GM12878 (cell line): ENCODE measurements at regions not wholly inside any gene's neighbourhood (a gene's known extent, or its start where the extent isn't known, plus 50 kb on each side); places are given as distances from the start of the nearest gene placed in this dataset.

Experiments used
- ATAC-seq: fragments of 200-7000 bp; cut with Tn5 transposase; 3 replicates; pipeline ENCODE4 v1.9.1; 2020; ENCODE audit warnings: mild to moderate bottlenecking, moderate library complexity
- BruUV-seq: library from RNA; stranded (reverse); fragments of 400-500 nt; replicated peaks from 2 replicates; lab custom pipeline; 2021; lab: Mats Ljungman, UMichigan
- CTCF ChIA-PET: fragments of 300-600 bp; sonication (Branson Sonifier 250); formaldehyde crosslinking; extraction: SDS; loops from one replicate; lab custom pipeline; 2021; ENCODE audit warnings: inconsistent platforms; lab: Yijun Ruan, JAX
- POLR2A ChIA-PET: fragments of 350-600 bp; formaldehyde crosslinking; extraction: SDS; loops from one replicate; lab custom pipeline; 2021; ENCODE audit warnings: inconsistent platforms; lab: Charles Lee
- RAD21 ChIA-PET: fragments of 300-600 bp; sonication (Branson Sonifier 250); formaldehyde crosslinking; loops from one replicate; lab custom pipeline; 2023; ENCODE audit warnings: antibody characterized with exemption; ENCODE audit not compliant: unreplicated experiment; lab: Charles Lee
- SMC1A ChIA-PET: fragments of 300-600 bp; sonication (Branson Sonifier 250); formaldehyde crosslinking; loops from one replicate; lab custom pipeline; 2023; ENCODE audit not compliant: unreplicated experiment, uncharacterized antibody; lab: Charles Lee
- DNase-seq: peaks from one replicate; pipeline ENCODE4 v3.0.0-alpha.2; 2011; ENCODE audit warnings: low read depth, low spot score
- FAIRE-seq: peaks from 3 replicates; lab custom pipeline; 2011; peaks lifted over from hg19 to GRCh38; lab: Jason Lieb, UNC
- H2AFZ ChIP-seq: 2 replicates; pipeline ENCODE4 v1.6.0; 2011; ENCODE audit warnings: low read depth, low read length, control low read depth; ENCODE audit not compliant: control insufficient read depth
- H3K27ac ChIP-seq: 2 replicates; pipeline ENCODE4 v1.5.1; 2011; ENCODE audit warnings: control low read depth; ENCODE audit not compliant: control insufficient read depth, insufficient read depth
- H3K27me3 ChIP-seq, 2 experiments: replicated peaks in 1 of 2; 2 replicates each; pipeline versions ENCODE4 v1.6.0 to v1.6.1; 2011; ENCODE audit warnings: low read length in 1 of 2; ENCODE audit not compliant: control insufficient read depth in 2 of 2, insufficient read depth in 2 of 2
- H3K36me3 ChIP-seq, 2 experiments: 2 replicates each; pipeline ENCODE4 v1.5.1; 2011; ENCODE audit warnings: low read length in 1 of 2; ENCODE audit not compliant: control insufficient read depth in 2 of 2, insufficient read depth in 2 of 2
- H3K4me1 ChIP-seq: 2 replicates; pipeline ENCODE4 v1.6.1; 2011; ENCODE audit warnings: mild to moderate bottlenecking, low read length, moderate library complexity, mixed read lengths; ENCODE audit not compliant: control insufficient read depth, insufficient read depth
- H3K4me2 ChIP-seq: 2 replicates; pipeline ENCODE4 v1.6.0; 2011; ENCODE audit warnings: control low read depth; ENCODE audit not compliant: control insufficient read depth, insufficient read depth
- H3K4me3 ChIP-seq: fragments of 200-600 bp; sonication (generic); 2 replicates; pipeline ENCODE4 v1.5.1; 2016
- H3K79me2 ChIP-seq: 2 replicates; pipeline ENCODE4 v1.6.0; 2011; ENCODE audit warnings: low read length; ENCODE audit not compliant: control insufficient read depth, insufficient read depth
- H3K9ac ChIP-seq: 2 replicates; pipeline ENCODE4 v1.8.0; 2011; ENCODE audit warnings: low read length, control low read depth, mixed read lengths; ENCODE audit not compliant: control insufficient read depth, insufficient read depth
- H3K9me3 ChIP-seq: replicated peaks from 3 replicates; pipeline ENCODE4 v1.5.1; 2011; ENCODE audit warnings: mild to moderate bottlenecking, low read length; ENCODE audit not compliant: control insufficient read depth, insufficient read depth
- H4K20me1 ChIP-seq: 2 replicates; pipeline ENCODE4 v1.6.0; 2011; ENCODE audit not compliant: control insufficient read depth, insufficient read depth
- E2F4 ChIP-seq: IDR thresholded peaks from 2 replicates; pipeline ENCODE4 v1.6.1; 2012; ENCODE audit warnings: low read depth, low read length, improper control_type of control experiment
- HDAC2 ChIP-seq: fragments of 200-600 bp; sonication (generic); IDR thresholded peaks from 2 replicates; pipeline ENCODE4 v1.6.1; 2017
- NFIC ChIP-seq: IDR thresholded peaks from 2 replicates; pipeline ENCODE4 v1.6.1; 2012; ENCODE audit warnings: low read depth, mild to moderate bottlenecking, inconsistent platforms, low read length, moderate library complexity
- PML ChIP-seq: IDR thresholded peaks from 2 replicates; pipeline ENCODE4 v1.6.1; 2012; ENCODE audit warnings: low read length, inconsistent platforms
- RELB ChIP-seq: fragments of 450-650 bp; IDR thresholded peaks from 2 replicates; pipeline ENCODE4 v1.6.1; 2017; ENCODE audit warnings: low read depth, mild to moderate bottlenecking, moderate library complexity
- SKIL ChIP-seq: fragments of 450-650 bp; IDR thresholded peaks from 2 replicates; pipeline ENCODE4 v1.6.1; 2017; ENCODE audit warnings: mild to moderate bottlenecking, low read depth, inconsistent platforms; ENCODE audit not compliant: poor library complexity, severe bottlenecking
- TCF12 ChIP-seq: IDR thresholded peaks from 2 replicates; pipeline ENCODE4 v1.6.1; 2011; ENCODE audit warnings: low read depth, mild to moderate bottlenecking, low read length
- WRNIP1 ChIP-seq: IDR thresholded peaks from 2 replicates; pipeline ENCODE4 v1.6.1; 2011; ENCODE audit warnings: low read depth, low read length, improper control_type of control experiment, borderline replicate concordance
- ZBED1 ChIP-seq: IDR thresholded peaks from 2 replicates; pipeline ENCODE4 v1.6.1; 2016; ENCODE audit warnings: borderline replicate concordance
- WGBS: methylation state at CpG from one replicate; pipeline ENCODE4 v1.1.6; 2016; ENCODE audit warnings: low lambda C conversion rate; ENCODE audit not compliant: insufficient replicate concordance, insufficient coverage; ENCODE audit errors: missing lambda C conversion rate; 5-methylcytosine and 5-hydroxymethylcytosine counted together
- in situ Hi-C: fragments of 300-500 bp; cut with MboI; formaldehyde crosslinking; loops from 9 replicates; pipeline ENCODE4 v1.14.3; 2018; ENCODE audit warnings: mixed read lengths
- intact Hi-C: fragments of 100-400 bp; cut with micrococcal nuclease; formaldehyde crosslinking; loops from one replicate; pipeline ENCODE4 v1.14.2; 2022; ENCODE audit not compliant: unreplicated experiment
- TF ChIP-seq, protein P1 (sequence below): IDR thresholded peaks from 2 replicates; pipeline ENCODE4 v1.6.1; 2011; ENCODE audit warnings: borderline replicate concordance, low read depth, mild to moderate bottlenecking, moderate library complexity, low read length; ENCODE audit not compliant: insufficient read depth, poor library complexity, severe bottlenecking
- TF ChIP-seq, protein P2 (sequence below): IDR thresholded peaks from 2 replicates; pipeline ENCODE4 v1.6.1; 2012; ENCODE audit warnings: low read depth, low read length, improper control_type of control experiment

- H3K27me3 ChIP-seq, result no peaks in the 10 kb centered on the region
- TF ChIP-seq HDAC2 (no peak), WRNIP1 (no peak), E2F4 (no peak), NFIC (no peak)
- no peaks in the 10 kb centered on the region for H4K20me1 ChIP-seq
- 18% methylated on average over 2 of the region's 2 CpGs for WGBS
- no peak overlapping the region for H3K27ac ChIP-seq
- H3K9me3 ChIP-seq, result no peaks in the 10 kb centered on the region
- ChIA-PET POLR2A (no interaction called here), RAD21 (no interaction called here), SMC1A (interaction anchor here (0.6 kb wide), 1 partner anchor 138 kb away, joined by 3 read pairs; no protein-coding TSS in a partner anchor), CTCF (no interaction called here)
- in situ Hi-C loops (no loop called here), intact Hi-C loops (no loop called here)
- no peak overlapping the region for H3K9ac ChIP-seq
- ATAC-seq (no peak), FAIRE-seq (no peak), DNase-seq (no peak)
- H3K36me3 ChIP-seq, result no peaks in the 10 kb centered on the region
- no peaks in the 10 kb centered on the region for H3K4me1 ChIP-seq
- no TSS peak for BruUV-seq
- no peaks in the 10 kb centered on the region for H3K79me2 ChIP-seq
- no peak overlapping the region for H3K4me2 ChIP-seq
- H2AFZ ChIP-seq, result no peak overlapping the region
- H3K4me3 ChIP-seq, result no peak overlapping the region
Measured at GRCh38 chr2:144982481-144982880, 462.6 kb upstream of the ZEB2 start.

- ChIA-PET RAD21 (no interaction called here), POLR2A (no interaction called here), SMC1A (no interaction called here), CTCF (no interaction called here)
- no peak overlapping the region for H3K27ac ChIP-seq
- no peak overlapping the region for H3K9ac ChIP-seq
- H3K79me2 ChIP-seq, result no peaks in the 10 kb centered on the region
- H4K20me1 ChIP-seq, result no peaks in the 10 kb centered on the region
- H3K27me3 ChIP-seq, result peaks cover 0 to 5% of the 10 kb centered on the region in 2 experiments; a peak in 1 of 4 replicates
- intact Hi-C loops, result no loop called here
- no peaks in the 10 kb centered on the region for H3K9me3 ChIP-seq
- H3K36me3 ChIP-seq, result no peaks in the 10 kb centered on the region
- ATAC-seq, result no peak
- H3K4me3 ChIP-seq, result no peak overlapping the region
- no peak for DNase-seq
- no peak for FAIRE-seq
- no peak overlapping the region for H2AFZ ChIP-seq
- no peak overlapping the region for H3K4me2 ChIP-seq
- no TSS peak for BruUV-seq
- in situ Hi-C loops, result no loop called here
- no peaks in the 10 kb centered on the region for H3K4me1 ChIP-seq
- WGBS, result 16% methylated on average over 3 of the region's 3 CpGs
- no peak for TF ChIP-seq RELB
- TF ChIP-seq ZBED1, result no peak
- no peak for TF ChIP-seq TCF12
- no peak for TF ChIP-seq SKIL
- TF ChIP-seq, protein P1, sequence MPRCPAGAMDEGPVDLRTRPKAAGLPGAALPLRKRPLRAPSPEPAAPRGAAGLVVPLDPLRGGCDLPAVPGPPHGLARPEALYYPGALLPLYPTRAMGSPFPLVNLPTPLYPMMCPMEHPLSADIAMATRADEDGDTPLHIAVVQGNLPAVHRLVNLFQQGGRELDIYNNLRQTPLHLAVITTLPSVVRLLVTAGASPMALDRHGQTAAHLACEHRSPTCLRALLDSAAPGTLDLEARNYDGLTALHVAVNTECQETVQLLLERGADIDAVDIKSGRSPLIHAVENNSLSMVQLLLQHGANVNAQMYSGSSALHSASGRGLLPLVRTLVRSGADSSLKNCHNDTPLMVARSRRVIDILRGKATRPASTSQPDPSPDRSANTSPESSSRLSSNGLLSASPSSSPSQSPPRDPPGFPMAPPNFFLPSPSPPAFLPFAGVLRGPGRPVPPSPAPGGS, result no peak
- TF ChIP-seq, protein P2, sequence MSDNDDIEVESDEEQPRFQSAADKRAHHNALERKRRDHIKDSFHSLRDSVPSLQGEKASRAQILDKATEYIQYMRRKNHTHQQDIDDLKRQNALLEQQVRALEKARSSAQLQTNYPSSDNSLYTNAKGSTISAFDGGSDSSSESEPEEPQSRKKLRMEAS, result no peak
- no peak for TF ChIP-seq PML
Measured at GRCh38 chr2:144975881-144976280, 456.0 kb upstream of the ZEB2 start.
